ENCODE measurements at regions not wholly inside any gene's neighbourhood (a gene's known extent, or its start where the extent isn't known, plus 50 kb on each side); places are given as distances from the start of the nearest gene placed in this dataset.

GRCh38 chr16:55009581-55009980 lies 78.9 kb downstream of the IRX5 start:
- TF ChIP-seq CTCF (IDR thresholded peaks at IDR 0.05): no peak

- TF ChIP-seq CTCF (IDR thresholded peaks at IDR 0.05): no peak
Observed at GRCh38 chr16:55010492-55011160, 80.0 kb downstream of the IRX5 start.

- TF ChIP-seq CTCF (IDR thresholded peaks at IDR 0.05): no peak
Observed at GRCh38 chr16:55012362-55012761, 81.7 kb downstream of the IRX5 start.

GRCh38 chr16:55012793-55013192 lies 82.1 kb downstream of the IRX5 start:
- no peak for TF ChIP-seq CTCF (IDR thresholded peaks at IDR 0.05)

- TF ChIP-seq CTCF (IDR thresholded peaks at IDR 0.05): no peak
Observed at GRCh38 chr16:55014022-55014421, 83.4 kb downstream of the IRX5 start.

- TF ChIP-seq CTCF (IDR thresholded peaks at IDR 0.05): no peak
Observed at GRCh38 chr16:55015181-55015913, 84.7 kb downstream of the IRX5 start.

- no peak for TF ChIP-seq CTCF (IDR thresholded peaks at IDR 0.05)
Observed at GRCh38 chr16:55016515-55016914, 85.8 kb downstream of the IRX5 start.

Data from LNCAP (cell line).